Suppressor macrophage treated with lipopolysaccharide for 1 hour (primary cell): ENCODE measurements at regions not wholly inside any gene's neighbourhood (a gene's known extent, or its start where the extent isn't known, plus 50 kb on each side); places are given as distances from the start of the nearest gene placed in this dataset.
"Not testable (repeated sequence)": the region's sequence is repeated elsewhere in the genome, so short reads cannot be mapped to it uniquely, and the experiment has no call there.

Experiments used
- DNase-seq, 3 donors: peaks; one replicate each; pipeline ENCODE4 v3.0.0-alpha.2; 2020 to 2022

DNA sequence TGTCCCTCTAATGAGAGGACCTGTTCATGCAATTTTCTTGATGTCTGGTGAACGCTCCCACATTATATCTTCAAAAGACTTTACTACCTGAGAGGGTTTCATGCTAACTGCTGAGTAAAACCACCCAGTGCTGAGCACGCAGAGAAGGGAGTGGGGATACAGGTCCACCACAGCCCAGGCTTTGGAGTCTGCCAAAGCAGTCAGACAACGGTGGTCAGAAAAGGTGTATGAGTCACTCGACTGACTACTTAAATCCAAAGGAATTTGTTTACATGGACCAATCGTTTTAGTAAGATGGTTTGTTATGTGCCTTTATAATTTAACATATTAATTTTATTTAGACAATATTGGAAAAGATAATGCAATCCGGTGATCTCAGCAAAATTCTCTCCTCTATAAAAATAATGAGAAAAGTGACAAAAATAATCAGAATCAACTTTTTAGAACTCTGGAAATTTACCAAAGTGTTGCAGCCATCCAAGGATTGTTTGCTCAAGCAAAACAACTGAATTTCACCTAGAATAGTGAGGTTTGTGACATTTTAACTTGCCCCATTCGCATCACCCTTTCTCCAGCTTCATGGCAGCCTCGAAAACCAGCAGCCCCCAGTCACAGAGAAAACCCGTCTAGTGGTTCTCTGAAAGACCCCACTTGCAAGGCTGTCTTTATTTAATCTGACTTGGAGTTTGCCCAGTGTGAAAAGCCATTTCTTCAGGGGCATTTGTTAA lies 52.1 kb upstream of the PLGLB2 start:
- not testable (repeated sequence) for DNase-seq
